ENCODE measurements at regions not wholly inside any gene's neighbourhood (a gene's known extent, or its start where the extent isn't known, plus 50 kb on each side); places are given as distances from the start of the nearest gene placed in this dataset.

- TF ChIP-seq CTCF (conservative IDR thresholded peaks at IDR 0.05 in 1 of 2, IDR thresholded peaks at IDR 0.05 in 1 of 2; ENCODE audit: extremely low read depth in 1 of 2, insufficient read depth in 1 of 2, low read depth in 1 of 2, low read length in 2 of 2) (no peak), EZH2 (IDR thresholded peaks at IDR 0.05; ENCODE audit: borderline replicate concordance, low read length) (no peak)
These were observed 1338.2 kb upstream of the GJE1 start for GRCh38 chr6:140794544-140794943.

Data from mammary epithelial cell (primary cell).